ENCODE measurements at regions not wholly inside any gene's neighbourhood (a gene's known extent, or its start where the extent isn't known, plus 50 kb on each side); places are given as distances from the start of the nearest gene placed in this dataset.
"Not testable (repeated sequence)": the region's sequence is repeated elsewhere in the genome, so short reads cannot be mapped to it uniquely, and the experiment has no call there.

DNA sequence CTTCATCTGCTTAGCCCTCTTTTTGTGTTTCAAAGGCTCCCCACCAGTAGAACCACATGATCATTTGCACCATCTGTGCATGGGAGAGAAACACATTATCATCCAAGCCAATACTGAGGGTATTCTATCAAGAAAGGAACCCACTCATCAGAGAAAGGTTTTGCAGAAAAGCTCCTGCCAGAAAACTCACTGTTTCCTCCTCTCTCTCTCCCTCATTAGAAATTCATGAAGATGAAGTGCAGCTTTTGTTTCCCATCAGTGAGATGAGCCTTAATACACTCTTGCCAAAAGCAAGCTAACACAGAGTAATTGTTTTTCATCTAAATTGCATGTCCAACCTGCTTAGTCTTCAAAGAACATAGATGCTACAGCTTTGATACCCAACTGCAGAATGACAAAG is 142.4 kb upstream of the GRAMD2B start:
- Histone ChIP-seq H3K36me3 (ENCODE audit: control insufficient read depth, insufficient read depth, low read length) (no peaks in the 10 kb centered on the region), H3K27ac (ENCODE audit: low read depth, low read length) (no peak overlapping the region), H3K4me3 (ENCODE audit: low read depth, low read length) (no peak overlapping the region), H3K9ac (ENCODE audit: low read length) (no peak overlapping the region), H3K27me3 (ENCODE audit: control insufficient read depth, insufficient read depth, low read length) (no peaks in the 10 kb centered on the region), H3K9me3 (ENCODE audit: control insufficient read depth, insufficient read depth, low read depth, low read length) (no peaks in the 10 kb centered on the region), H3K4me1 (ENCODE audit: control insufficient read depth, insufficient read depth, low read length) (no peaks in the 10 kb centered on the region)

GRCh38 chr5:126284977-126285696 is 138.1 kb upstream of the GRAMD2B start:
- H3K27me3 ChIP-seq (ENCODE audit: control insufficient read depth, insufficient read depth, low read length): no peaks in the 10 kb centered on the region
- H3K4me1 ChIP-seq (ENCODE audit: control insufficient read depth, insufficient read depth, low read length): no peaks in the 10 kb centered on the region
- H3K4me3 ChIP-seq (ENCODE audit: low read depth, low read length): no peak overlapping the region
- no peak overlapping the region for H3K27ac ChIP-seq (ENCODE audit: low read depth, low read length)
- H3K9me3 ChIP-seq (ENCODE audit: control insufficient read depth, insufficient read depth, low read depth, low read length): no peaks in the 10 kb centered on the region
- H3K9ac ChIP-seq (ENCODE audit: low read length): no peak overlapping the region
- H3K36me3 ChIP-seq (ENCODE audit: control insufficient read depth, insufficient read depth, low read length): no peaks in the 10 kb centered on the region

DNA sequence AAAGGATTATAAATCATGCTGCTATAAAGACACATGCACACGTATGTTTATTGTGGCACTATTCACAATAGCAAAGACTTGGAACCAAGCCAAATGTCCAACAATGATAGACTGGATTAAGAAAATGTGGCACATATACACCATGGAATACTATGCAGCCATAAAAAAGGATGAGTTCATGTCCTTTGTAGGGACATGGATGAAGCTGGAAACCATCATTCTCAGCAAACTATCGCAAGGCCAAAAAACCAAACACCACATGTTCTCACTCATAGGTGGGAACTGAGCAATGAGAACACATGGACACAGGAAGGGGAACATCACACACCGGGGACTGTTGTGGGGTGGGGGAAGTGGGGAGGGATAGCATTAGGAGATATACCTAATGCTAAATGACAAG is 127.1 kb upstream of the GRAMD2B start:
- H3K27ac ChIP-seq (ENCODE audit: low read depth, low read length); H3K9me3 ChIP-seq (ENCODE audit: control insufficient read depth, insufficient read depth, low read depth, low read length); H3K9ac ChIP-seq (ENCODE audit: low read length); H3K4me3 ChIP-seq (ENCODE audit: low read depth, low read length); H3K4me1 ChIP-seq (ENCODE audit: control insufficient read depth, insufficient read depth, low read length); H3K36me3 ChIP-seq (ENCODE audit: control insufficient read depth, insufficient read depth, low read length); H3K27me3 ChIP-seq (ENCODE audit: control insufficient read depth, insufficient read depth, low read length): not testable (repeated sequence)

DNA sequence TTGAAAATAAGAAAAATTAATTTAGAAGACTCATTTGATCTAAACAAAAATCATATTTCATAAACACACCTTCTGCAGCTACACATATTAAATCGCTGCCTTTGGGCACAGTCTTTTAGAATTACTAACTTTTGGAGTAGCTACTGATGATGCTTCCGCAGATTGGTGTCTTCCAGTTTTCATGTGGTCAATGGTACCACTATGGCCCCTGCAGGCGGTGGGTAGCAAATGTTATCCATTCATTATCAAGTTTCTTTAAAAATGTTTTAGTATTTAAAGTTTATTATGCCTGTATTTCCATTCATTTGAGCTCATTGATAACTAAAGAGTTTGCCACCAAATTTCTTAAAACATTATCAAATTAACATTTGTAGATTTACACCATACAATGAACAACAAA is 122.9 kb upstream of the GRAMD2B start:
- Histone ChIP-seq H3K9me3 (ENCODE audit: control insufficient read depth, insufficient read depth, low read depth, low read length) (peaks cover 8% of the 10 kb centered on the region; the same call in 1 of the 2 replicates), H3K9ac (ENCODE audit: low read length) (no peak overlapping the region), H3K36me3 (ENCODE audit: control insufficient read depth, insufficient read depth, low read length) (no peaks in the 10 kb centered on the region), H3K27me3 (ENCODE audit: control insufficient read depth, insufficient read depth, low read length) (no peaks in the 10 kb centered on the region), H3K27ac (ENCODE audit: low read depth, low read length) (no peak overlapping the region), H3K4me3 (ENCODE audit: low read depth, low read length) (no peak overlapping the region), H3K4me1 (ENCODE audit: control insufficient read depth, insufficient read depth, low read length) (no peaks in the 10 kb centered on the region)

DNA sequence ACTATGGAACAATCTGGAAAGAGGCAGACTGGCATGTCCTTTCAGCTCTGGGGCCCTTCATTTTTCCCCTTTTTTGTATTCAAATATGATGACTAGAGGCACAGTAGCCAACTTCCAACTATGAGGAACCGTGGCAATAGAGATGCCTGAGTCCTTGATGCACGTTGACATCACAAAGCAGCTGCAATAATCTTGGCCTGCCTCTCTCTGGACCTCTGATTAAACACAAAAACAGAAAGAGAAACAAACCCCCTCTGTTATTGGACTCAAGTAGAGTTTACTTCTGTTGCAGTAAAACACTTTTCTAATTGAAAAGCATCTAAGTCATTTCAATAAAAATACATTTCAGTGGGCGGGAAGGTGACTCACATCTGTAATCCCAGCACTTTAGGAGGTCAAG is 122.2 kb upstream of the GRAMD2B start:
- Histone ChIP-seq H3K4me1 (ENCODE audit: control insufficient read depth, insufficient read depth, low read length) (no peaks in the 10 kb centered on the region), H3K9me3 (ENCODE audit: control insufficient read depth, insufficient read depth, low read depth, low read length) (peaks cover 10% of the 10 kb centered on the region; the same call in 1 of the 2 replicates), H3K9ac (ENCODE audit: low read length) (no peak overlapping the region)

GRCh38 chr5:126309860-126310259 is 113.3 kb upstream of the GRAMD2B start:
- H3K4me1 ChIP-seq (ENCODE audit: control insufficient read depth, insufficient read depth, low read length): no peaks in the 10 kb centered on the region; the same call in 1 of the 2 replicates
- no peaks in the 10 kb centered on the region for H3K27me3 ChIP-seq (ENCODE audit: control insufficient read depth, insufficient read depth, low read length)
- H3K9me3 ChIP-seq (ENCODE audit: control insufficient read depth, insufficient read depth, low read depth, low read length): peaks cover 7% of the 10 kb centered on the region
- no peak overlapping the region for H3K4me3 ChIP-seq (ENCODE audit: low read depth, low read length)
- H3K9ac ChIP-seq (ENCODE audit: low read length): no peak overlapping the region
- H3K36me3 ChIP-seq (ENCODE audit: control insufficient read depth, insufficient read depth, low read length): no peaks in the 10 kb centered on the region
- no peak overlapping the region for H3K27ac ChIP-seq (ENCODE audit: low read depth, low read length)

More for the DNA sequence above, 122.2 kb upstream of the GRAMD2B start:
- Histone ChIP-seq H3K27me3 (ENCODE audit: control insufficient read depth, insufficient read depth, low read length) (no peaks in the 10 kb centered on the region), H3K4me3 (ENCODE audit: low read depth, low read length) (no peak overlapping the region), H3K36me3 (ENCODE audit: control insufficient read depth, insufficient read depth, low read length) (no peaks in the 10 kb centered on the region), H3K27ac (ENCODE audit: low read depth, low read length) (no peak overlapping the region)

DNA sequence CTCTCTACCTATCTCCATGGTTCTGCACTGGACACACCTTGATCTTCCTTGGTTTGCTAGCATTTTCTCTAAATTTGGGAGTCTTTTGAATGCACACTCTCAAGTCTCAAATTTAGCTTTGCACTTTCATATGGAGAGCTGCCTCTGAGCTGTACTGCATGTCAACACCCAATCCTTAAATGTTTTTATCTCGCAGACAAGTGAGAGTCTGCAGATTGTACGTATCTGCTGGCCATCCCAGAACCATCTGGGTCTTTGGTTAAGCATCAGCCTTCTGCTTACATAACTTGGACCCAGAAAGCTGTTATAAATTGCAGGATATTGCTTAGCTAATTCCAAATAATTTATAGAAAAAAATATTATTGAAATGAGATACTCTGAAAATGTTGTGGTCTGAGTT is 111.4 kb upstream of the GRAMD2B start:
- H3K36me3 ChIP-seq (ENCODE audit: control insufficient read depth, insufficient read depth, low read length): no peaks in the 10 kb centered on the region
- H3K4me1 ChIP-seq (ENCODE audit: control insufficient read depth, insufficient read depth, low read length): no peaks in the 10 kb centered on the region; the same call in 1 of the 2 replicates
- H3K9me3 ChIP-seq (ENCODE audit: control insufficient read depth, insufficient read depth, low read depth, low read length): no peaks in the 10 kb centered on the region; the same call in 1 of the 2 replicates
- H3K27ac ChIP-seq (ENCODE audit: low read depth, low read length): no peak overlapping the region
- H3K9ac ChIP-seq (ENCODE audit: low read length): no peak overlapping the region
- no peak overlapping the region for H3K4me3 ChIP-seq (ENCODE audit: low read depth, low read length)
- no peaks in the 10 kb centered on the region for H3K27me3 ChIP-seq (ENCODE audit: control insufficient read depth, insufficient read depth, low read length)

GRCh38 chr5:126315341-126315740 is 107.9 kb upstream of the GRAMD2B start:
- Histone ChIP-seq H3K36me3 (ENCODE audit: control insufficient read depth, insufficient read depth, low read length) (no peaks in the 10 kb centered on the region), H3K27me3 (ENCODE audit: control insufficient read depth, insufficient read depth, low read length) (no peaks in the 10 kb centered on the region), H3K9me3 (ENCODE audit: control insufficient read depth, insufficient read depth, low read depth, low read length) (no peaks in the 10 kb centered on the region; the same call in 1 of the 2 replicates), H3K27ac (ENCODE audit: low read depth, low read length) (no peak overlapping the region), H3K9ac (ENCODE audit: low read length) (no peak overlapping the region), H3K4me1 (ENCODE audit: control insufficient read depth, insufficient read depth, low read length) (no peaks in the 10 kb centered on the region; the same call in 1 of the 2 replicates), H3K4me3 (ENCODE audit: low read depth, low read length) (no peak overlapping the region)

DNA sequence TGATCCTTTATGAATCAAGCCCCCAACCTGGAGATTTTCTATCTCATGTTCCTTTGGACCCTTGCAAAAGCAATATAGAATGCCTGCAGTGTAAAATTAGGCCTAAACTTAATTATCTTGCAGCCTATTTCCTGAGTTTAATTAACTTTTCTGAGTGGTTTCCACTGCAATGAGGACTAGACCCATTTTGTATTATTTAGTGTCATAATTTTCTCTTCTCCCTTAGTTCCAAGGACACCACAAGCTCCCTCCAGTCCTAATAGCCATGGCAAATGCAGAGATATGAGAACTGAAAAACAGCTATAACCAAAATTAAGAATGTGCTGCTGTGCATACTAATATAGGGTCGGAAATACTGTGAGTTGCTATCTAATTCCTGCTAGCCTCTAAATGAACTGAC is 90.9 kb upstream of the GRAMD2B start:
- no peak overlapping the region for H3K4me3 ChIP-seq (ENCODE audit: low read depth, low read length)
- no peak overlapping the region for H3K27ac ChIP-seq (ENCODE audit: low read depth, low read length)
- no peaks in the 10 kb centered on the region for H3K9me3 ChIP-seq (ENCODE audit: control insufficient read depth, insufficient read depth, low read depth, low read length)
- peaks cover 3% of the 10 kb centered on the region; the same call in 1 of the 2 replicates for H3K4me1 ChIP-seq (ENCODE audit: control insufficient read depth, insufficient read depth, low read length)
- H3K27me3 ChIP-seq (ENCODE audit: control insufficient read depth, insufficient read depth, low read length): no peaks in the 10 kb centered on the region
- H3K9ac ChIP-seq (ENCODE audit: low read length): no peak overlapping the region
- no peaks in the 10 kb centered on the region for H3K36me3 ChIP-seq (ENCODE audit: control insufficient read depth, insufficient read depth, low read length)

- no peaks in the 10 kb centered on the region for H3K27me3 ChIP-seq (ENCODE audit: control insufficient read depth, insufficient read depth, low read length)
- H3K4me1 ChIP-seq (ENCODE audit: control insufficient read depth, insufficient read depth, low read length): peaks cover 7% of the 10 kb centered on the region; the same call in 1 of the 2 replicates
- H3K9ac ChIP-seq (ENCODE audit: low read length): no peak overlapping the region
- H3K27ac ChIP-seq (ENCODE audit: low read depth, low read length): no peak overlapping the region
- no peak overlapping the region for H3K4me3 ChIP-seq (ENCODE audit: low read depth, low read length)
- H3K9me3 ChIP-seq (ENCODE audit: control insufficient read depth, insufficient read depth, low read depth, low read length): no peaks in the 10 kb centered on the region
- no peaks in the 10 kb centered on the region for H3K36me3 ChIP-seq (ENCODE audit: control insufficient read depth, insufficient read depth, low read length)
Observed at GRCh38 chr5:126334760-126335159, 88.4 kb upstream of the GRAMD2B start.

GRCh38 chr5:126335886-126336285 is 87.3 kb upstream of the GRAMD2B start:
- Histone ChIP-seq H3K9ac (ENCODE audit: low read length) (no peak overlapping the region), H3K27me3 (ENCODE audit: control insufficient read depth, insufficient read depth, low read length) (no peaks in the 10 kb centered on the region), H3K27ac (ENCODE audit: low read depth, low read length) (no peak overlapping the region), H3K4me1 (ENCODE audit: control insufficient read depth, insufficient read depth, low read length) (peaks cover 7% of the 10 kb centered on the region; the same call in 1 of the 2 replicates), H3K4me3 (ENCODE audit: low read depth, low read length) (no peak overlapping the region), H3K9me3 (ENCODE audit: control insufficient read depth, insufficient read depth, low read depth, low read length) (no peaks in the 10 kb centered on the region), H3K36me3 (ENCODE audit: control insufficient read depth, insufficient read depth, low read length) (no peaks in the 10 kb centered on the region)

Measured in HUES6 (cell line).